ENCODE measurements at regions not wholly inside any gene's neighbourhood (a gene's known extent, or its start where the extent isn't known, plus 50 kb on each side); places are given as distances from the start of the nearest gene placed in this dataset.

DNA sequence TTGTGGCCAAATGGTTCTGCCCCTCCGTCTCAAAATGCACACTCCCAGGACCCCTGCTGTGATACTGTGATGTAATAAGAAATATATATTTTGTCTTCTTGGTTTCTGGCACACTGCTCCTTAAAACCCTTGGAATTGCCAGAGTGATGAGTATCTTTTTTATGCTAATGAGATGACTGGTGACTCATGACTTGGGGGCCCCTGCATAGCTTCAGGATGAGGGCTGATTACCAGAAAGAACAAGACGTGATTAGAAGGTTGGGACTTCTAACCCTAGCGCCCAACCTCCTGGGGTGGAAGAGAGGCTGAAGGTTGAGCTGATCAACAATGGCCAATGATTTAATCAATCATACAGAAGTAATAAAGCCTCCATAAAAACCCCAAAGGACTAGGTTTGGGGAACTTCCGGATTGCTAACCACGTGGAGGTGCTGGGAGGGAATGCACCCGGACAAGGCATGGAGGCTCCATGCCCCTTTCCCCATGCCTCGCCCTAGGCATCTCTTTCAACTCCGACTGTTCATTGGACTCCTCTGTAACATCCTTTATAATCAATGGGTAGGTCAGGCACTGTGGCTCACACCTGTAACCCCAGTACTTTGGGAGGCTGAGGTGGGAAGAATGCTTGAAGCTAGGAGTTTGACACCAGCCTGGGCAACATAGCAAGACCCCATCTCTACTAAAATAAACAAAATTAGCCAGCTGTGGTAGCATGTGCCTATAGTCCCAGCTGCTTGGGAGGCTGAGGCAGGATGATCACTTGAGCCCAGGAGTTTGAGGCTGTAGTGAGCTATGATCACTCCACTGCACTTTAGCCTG, 89.1 kb downstream of the HS1BP3 start:
- no peak for DNase-seq

DNA sequence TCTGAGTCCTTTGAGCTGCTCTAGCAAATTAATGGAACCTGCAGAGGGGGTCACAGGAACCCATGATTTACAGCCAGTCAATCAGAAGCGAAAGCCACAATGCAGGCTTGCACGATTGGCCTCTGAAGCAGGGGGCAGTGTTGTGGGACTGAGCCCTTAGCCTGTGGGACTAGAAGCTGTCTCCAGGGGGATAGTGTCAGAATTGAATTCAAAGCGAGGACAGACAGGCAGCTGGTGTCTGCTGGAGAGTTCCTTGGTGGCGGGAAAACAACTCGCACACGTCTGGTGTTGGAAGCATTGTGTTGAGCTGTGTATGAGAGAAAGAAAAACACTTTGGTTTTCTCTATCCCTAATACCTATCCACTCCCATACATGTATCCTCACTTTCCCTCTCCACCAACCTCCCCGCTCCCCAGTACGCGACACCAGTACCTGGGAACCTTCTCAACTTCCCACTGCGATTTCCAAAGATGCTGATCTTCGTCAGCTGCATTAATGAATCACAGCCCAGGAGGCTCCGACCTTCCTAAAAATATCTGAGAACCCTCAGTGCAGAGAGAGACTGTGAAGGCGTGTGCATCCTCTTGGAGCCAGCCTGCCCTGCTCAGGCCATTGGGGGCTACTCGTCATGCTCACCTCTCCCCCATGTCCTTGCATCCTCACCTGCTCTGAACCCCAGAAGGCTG, 88.2 kb downstream of the HS1BP3 start:
- DNase-seq = no peak

DNA sequence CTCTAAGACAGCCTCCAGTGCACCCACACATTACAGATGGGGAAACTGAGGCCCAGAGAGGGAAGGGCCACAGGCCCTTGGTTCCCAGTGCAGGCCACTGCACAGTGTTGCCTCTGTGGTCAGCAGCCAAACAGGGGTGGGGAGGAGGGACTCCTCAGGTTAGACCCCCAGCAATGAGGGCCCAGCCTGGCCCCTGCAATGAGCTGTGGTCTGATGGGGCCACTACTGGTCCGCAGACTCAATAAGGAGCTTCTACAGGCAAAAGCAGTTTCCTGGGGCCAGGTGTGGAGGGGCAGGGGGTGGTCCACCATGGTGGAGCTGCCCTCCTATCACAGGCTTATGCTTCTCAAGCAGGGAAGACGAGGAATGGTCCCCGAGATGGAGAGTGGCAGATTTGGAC, 87.6 kb downstream of the HS1BP3 start:
- DNase-seq = no peak

DNA sequence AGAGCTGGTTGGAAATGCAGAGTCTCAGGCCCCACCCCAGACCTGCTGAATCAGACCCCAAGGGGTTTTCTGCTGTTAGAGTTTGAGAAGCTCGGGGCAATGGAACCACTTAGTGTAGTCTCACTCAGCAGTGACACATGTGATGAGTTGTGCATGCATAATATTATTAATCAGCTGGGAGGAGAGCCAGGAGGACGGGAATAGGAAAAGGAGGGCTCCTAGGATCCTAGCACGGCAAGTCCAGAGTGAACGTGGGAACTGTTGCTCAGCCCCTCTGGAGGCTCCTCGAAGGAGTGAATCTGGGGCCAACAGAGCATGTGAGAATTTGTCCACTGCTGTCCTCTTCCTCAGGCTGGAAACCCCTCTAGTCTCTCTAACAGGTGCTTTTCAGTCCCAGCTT, 87.1 kb downstream of the HS1BP3 start:
- DNase-seq = no peak

DNA sequence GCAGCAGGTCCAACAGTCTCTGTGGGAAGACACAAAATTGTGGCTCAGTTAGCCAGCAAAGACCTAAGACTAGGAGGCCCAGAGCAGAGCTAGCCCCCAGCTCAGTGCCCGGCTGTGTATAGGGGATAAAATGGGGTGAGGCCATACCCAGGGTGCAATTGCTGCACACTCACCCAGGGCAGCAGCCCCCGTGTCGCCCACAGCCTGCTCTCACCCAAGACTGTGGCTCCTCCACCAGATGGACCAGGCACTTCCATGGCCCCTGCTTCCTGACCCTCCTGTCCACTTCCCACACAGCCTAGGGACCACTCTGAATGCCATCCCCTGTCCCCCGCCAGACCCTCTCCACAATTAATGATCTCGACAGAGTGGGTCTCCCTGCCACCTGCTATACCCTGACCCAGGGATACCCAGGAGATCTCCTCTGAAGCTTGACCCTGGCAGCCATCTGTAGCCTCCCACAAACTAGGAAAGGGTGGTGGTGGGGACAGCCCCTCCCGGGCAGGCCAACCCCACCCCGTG, 85.7 kb downstream of the HS1BP3 start:
- DNase-seq = no peak

DNA sequence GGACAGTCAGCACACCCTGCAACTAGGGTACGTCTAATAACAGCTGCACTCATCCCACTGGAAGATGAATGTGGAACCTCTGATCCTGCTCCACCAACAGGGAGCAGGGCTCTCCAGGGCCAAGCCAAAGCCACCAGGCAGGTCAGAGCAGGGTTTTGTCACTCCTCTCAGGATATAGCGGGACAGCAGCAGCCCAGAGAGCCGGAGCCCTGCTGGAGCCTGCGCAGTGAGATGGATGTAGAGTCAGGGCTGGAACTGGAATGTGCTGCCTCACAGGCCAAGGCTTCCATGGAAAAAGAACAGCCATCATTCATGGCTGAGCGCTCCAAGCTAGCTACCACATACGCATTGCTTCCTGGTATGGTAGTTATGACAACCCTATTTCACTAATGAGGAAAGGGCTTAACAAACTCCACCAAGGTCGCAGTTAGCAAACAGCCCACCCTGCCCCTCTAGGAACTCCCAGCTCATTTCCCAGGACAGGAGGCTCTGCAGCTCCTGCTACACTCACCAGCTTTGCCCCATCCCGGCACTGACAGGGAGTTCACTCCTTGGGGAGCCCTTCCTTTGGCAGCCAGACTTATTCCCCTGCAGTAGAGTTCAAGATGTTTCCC, 85.2 kb downstream of the HS1BP3 start:
- no peak for DNase-seq

DNA sequence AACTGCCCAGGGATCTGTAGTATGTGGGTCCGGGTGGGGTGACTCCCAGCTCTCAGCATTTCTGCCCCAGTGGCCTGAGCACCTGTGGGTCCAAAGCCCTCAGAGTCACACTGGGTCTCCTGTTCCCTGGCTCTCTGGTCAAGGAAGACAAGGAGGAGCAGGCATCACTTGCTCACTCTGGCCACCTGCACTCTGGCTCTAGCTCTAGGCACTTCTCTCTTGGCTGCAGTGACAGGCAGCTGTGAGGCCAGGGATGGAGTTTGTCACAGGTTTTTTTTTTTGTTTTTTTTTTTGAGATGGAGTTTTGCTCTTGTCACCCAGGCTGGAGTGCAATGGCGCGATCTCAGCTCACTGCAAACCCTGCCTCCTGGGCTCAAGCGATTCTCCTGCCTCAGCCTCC, 84.6 kb downstream of the HS1BP3 start:
- no peak for DNase-seq

DNA sequence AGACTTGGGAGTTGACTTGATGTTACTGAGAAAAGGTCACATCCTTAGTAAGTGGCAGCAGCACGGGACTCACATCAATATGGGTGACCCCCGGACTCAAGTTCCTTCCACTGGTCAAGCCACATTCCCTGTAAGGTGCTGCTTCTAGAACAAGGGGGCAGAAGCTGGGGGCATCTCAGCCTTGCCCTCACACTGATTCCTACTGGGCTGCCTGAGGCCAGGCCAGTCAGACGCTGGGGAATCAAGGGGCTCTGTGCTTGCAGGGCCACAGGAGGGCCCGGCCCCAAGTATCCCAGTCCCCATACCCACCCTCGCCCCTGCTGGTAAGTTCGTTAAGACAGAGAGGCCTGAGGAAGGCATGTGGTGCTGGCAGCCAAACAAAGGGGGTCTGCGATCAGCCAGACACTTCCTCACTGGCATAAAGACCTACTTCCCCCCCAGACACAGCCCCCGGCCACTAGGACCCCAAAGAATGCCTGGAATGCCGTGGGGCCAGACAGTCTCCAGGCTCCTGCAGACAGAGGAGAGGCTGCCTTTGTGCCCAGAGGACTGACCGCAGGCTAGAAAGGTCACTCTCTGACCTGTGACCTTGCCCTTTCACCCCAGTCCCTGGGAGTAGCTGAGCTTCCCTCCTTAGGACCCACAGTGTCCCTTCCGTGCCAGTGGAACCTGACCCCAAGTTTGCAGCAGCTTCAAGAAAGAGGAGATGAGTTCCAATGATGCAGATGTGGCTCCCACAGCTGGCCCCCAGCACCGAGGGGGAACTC, 83.6 kb downstream of the HS1BP3 start:
- no peak for DNase-seq
